ENCODE measurements at regions not wholly inside any gene's neighbourhood (a gene's known extent, or its start where the extent isn't known, plus 50 kb on each side); places are given as distances from the start of the nearest gene placed in this dataset.

GRCh38 chr14:58821421-58821820 lies 183.7 kb downstream of the DACT1 start:
- peaks cover 4 to 5% of the 10 kb centered on the region in 2 experiments; a peak in 3 of 4 replicates for H3K4me1 ChIP-seq (ENCODE audit: control insufficient read depth in 1 of 2, insufficient read depth in 2 of 2, low read depth in 1 of 2, low read length in 1 of 2)

More at GRCh38 chr14:58821421-58821820, 183.7 kb downstream of the DACT1 start:
- no peak overlapping the region for H3K27ac ChIP-seq (ENCODE audit: low read depth in 2 of 2, low read length in 1 of 2)
- H3K9ac ChIP-seq, result no peak overlapping the region
- H2AFZ ChIP-seq (ENCODE audit: low read depth), result no peak overlapping the region
- 92% methylated on average over 3 of the region's 3 CpGs for WGBS (ENCODE audit: low lambda C conversion rate)
- ChIA-PET POLR2A (no interaction called here), CTCF (interaction anchor here (0.7 kb wide), 2 partner anchors 39 to 320 kb away, joined by 3 read pairs; no protein-coding TSS in a partner anchor)
- H3K79me2 ChIP-seq (ENCODE audit: insufficient read depth), result no peaks in the 10 kb centered on the region
- peaks cover 8% of the 10 kb centered on the region for H3F3A ChIP-seq (replicated peaks; ENCODE audit: insufficient read depth)
- no peaks in the 10 kb centered on the region for H3K9me2 ChIP-seq
- H3K27me3 ChIP-seq (ENCODE audit: insufficient read depth), result no peaks in the 10 kb centered on the region
- H3K4me3 ChIP-seq (ENCODE audit: low read depth in 2 of 2, low read length in 1 of 2), result no peak overlapping the region
- no peaks in the 10 kb centered on the region for H3K9me3 ChIP-seq
- no peaks in the 10 kb centered on the region for H4K20me1 ChIP-seq (ENCODE audit: insufficient read depth)
- H3K4me2 ChIP-seq, result no peak overlapping the region
- no peak for DNase-seq
- H3K36me3 ChIP-seq (replicated peaks in 1 of 2; ENCODE audit: control insufficient read depth in 1 of 2, insufficient read depth in 2 of 2, low read length in 1 of 2), result no peaks in the 10 kb centered on the region
- TF ChIP-seq CHD2 (IDR thresholded peaks at IDR 0.05; ENCODE audit: low read length, partially characterized antibody) (no peak), RCOR1 (IDR thresholded peaks at IDR 0.05; ENCODE audit: low read length) (no peak), TCF12 (IDR thresholded peaks at IDR 0.05) (no peak), USF2 (IDR thresholded peaks at IDR 0.05; ENCODE audit: borderline replicate concordance, low read depth, low read length) (no peak), FOSL2 (IDR thresholded peaks at IDR 0.05; ENCODE audit: borderline replicate concordance, low read depth) (no peak), RXRA (IDR thresholded peaks at IDR 0.05; ENCODE audit: borderline replicate concordance, low read depth) (no peak), MAX (IDR thresholded peaks at IDR 0.05; ENCODE audit: low read depth) (no peak), MEF2A (IDR thresholded peaks at IDR 0.05; ENCODE audit: borderline replicate concordance, low read depth) (no peak), JUND (IDR thresholded peaks at IDR 0.05) (no peak), ZBTB33 (IDR thresholded peaks at IDR 0.05; ENCODE audit: borderline replicate concordance, low read depth) (no peak), FOXM1 (IDR thresholded peaks at IDR 0.05; ENCODE audit: low read depth) (no peak), IRF3 (IDR thresholded peaks at IDR 0.05; ENCODE audit: low read depth, low read length) (no peak), RFX5 (IDR thresholded peaks at IDR 0.05; ENCODE audit: low read length) (no peak), YY1 (IDR thresholded peaks at IDR 0.05; ENCODE audit: low read depth) (no peak), MXI1 (IDR thresholded peaks at IDR 0.05; ENCODE audit: low read depth, low read length) (no peak), USF1 (IDR thresholded peaks at IDR 0.05; ENCODE audit: borderline replicate concordance, low read depth) (no peak), RAD21 (IDR thresholded peaks at IDR 0.05; ENCODE audit: low read length) (no peak), TAF1 (IDR thresholded peaks at IDR 0.05; ENCODE audit: borderline replicate concordance, low read depth, low read length) (no peak), CTCF (IDR thresholded peaks at IDR 0.05) (no peak)
